HepG2 (cell line): ENCODE measurements at regions not wholly inside any gene's neighbourhood (a gene's known extent, or its start where the extent isn't known, plus 50 kb on each side); places are given as distances from the start of the nearest gene placed in this dataset.

Source experiments
- ATAC-seq: fragments of 200-7000 bp; cut with Tn5 transposase; 3 replicates; pipeline ENCODE4 v1.9.1; 2020; ENCODE audit warnings: mild to moderate bottlenecking, moderate library complexity
- BruUV-seq: library from RNA; stranded (reverse); fragments of 400-500 nt; replicated peaks from 2 replicates; lab custom pipeline; 2021; lab: Mats Ljungman, UMichigan
- CTCF ChIA-PET: fragments of 300-600 bp; formaldehyde crosslinking; extraction: SDS; loops from one replicate; lab custom pipeline; 2021; ENCODE audit warnings: low total read pairs, inconsistent platforms, low intra/inter-chr PET ratio; lab: Yijun Ruan, JAX
- POLR2A ChIA-PET: fragments of 350-600 bp; sonication (Branson Sonifier 250); formaldehyde crosslinking; loops from one replicate; lab custom pipeline; 2020; ENCODE audit warnings: antibody characterized with exemption, inconsistent platforms; lab: Yijun Ruan, JAX
- DNase-seq: peaks from one replicate; pipeline ENCODE4 v3.0.0-alpha.2; 2015; ENCODE audit warnings: low spot score
- FAIRE-seq: peaks from 3 replicates; lab custom pipeline; 2011; peaks lifted over from hg19 to GRCh38; lab: Jason Lieb, UNC
- H2AFZ ChIP-seq: one replicate; pipeline ENCODE4 v1.6.1; 2011; ENCODE audit warnings: low read length, inconsistent platforms
- H3K27ac ChIP-seq: fragments of 300-600 bp; 3 replicates; pipeline ENCODE4 v1.8.0; 2011; ENCODE audit warnings: mixed run types, mild to moderate bottlenecking, mixed read lengths, low read length, inconsistent platforms; ENCODE audit not compliant: insufficient read depth; ENCODE audit errors: extremely low read length
- H3K27me3 ChIP-seq, 2 experiments: fragments of 200-600 bp in 1 of 2; 2 replicates in 1 of 2; 3 replicates in 1 of 2; pipeline versions ENCODE4 v1.6.0 to v1.8.0; 2011; ENCODE audit warnings: low read length in 2 of 2, mild to moderate bottlenecking in 2 of 2, moderate library complexity in 2 of 2, inconsistent platforms in 1 of 2; ENCODE audit not compliant: insufficient read depth in 2 of 2, control insufficient read depth in 1 of 2
- H3K36me3 ChIP-seq, 2 experiments: fragments of 200-600 bp in 1 of 2; replicated peaks in 1 of 2; 2 replicates in 1 of 2; 3 replicates in 1 of 2; pipeline versions ENCODE4 v1.5.1 to v1.8.0; 2011; ENCODE audit warnings: low read length in 2 of 2, inconsistent platforms in 1 of 2; ENCODE audit not compliant: insufficient read depth in 2 of 2, control insufficient read depth in 1 of 2
- H3K4me1 ChIP-seq: 2 replicates; pipeline ENCODE4 v1.5.1; 2012; ENCODE audit warnings: low read length, inconsistent platforms; ENCODE audit not compliant: insufficient read depth
- H3K4me2 ChIP-seq: 2 replicates; pipeline ENCODE4 v1.6.0; 2011; ENCODE audit warnings: low read depth, low read length, inconsistent platforms
- H3K4me3 ChIP-seq, 3 experiments: fragments of 200-600 bp in 1 of 3; sonication (generic), shearing (Covaris generic) in 1 of 3; replicated peaks in 1 of 3; 2 replicates each; pipeline ENCODE4 v1.5.1; 2011 to 2016; ENCODE audit warnings: low read length in 3 of 3, inconsistent platforms in 2 of 3, low read depth in 2 of 3, mild to moderate bottlenecking in 2 of 3, control low read depth in 1 of 3, mixed read lengths in 1 of 3; ENCODE audit not compliant: insufficient read depth in 1 of 3
- H3K79me2 ChIP-seq: one replicate; pipeline ENCODE4 v1.6.1; 2011; ENCODE audit warnings: low read length, inconsistent platforms; ENCODE audit not compliant: insufficient read depth
- H3K9ac ChIP-seq: 2 replicates; pipeline ENCODE4 v1.6.0; 2011; ENCODE audit warnings: mild to moderate bottlenecking, low read depth, low read length, inconsistent platforms; ENCODE audit not compliant: insufficient read depth
- H3K9me3 ChIP-seq: 2 replicates; pipeline ENCODE4 v1.5.1; 2012; ENCODE audit warnings: mild to moderate bottlenecking, low read length
- H4K20me1 ChIP-seq: 2 replicates; pipeline ENCODE4 v1.6.0; 2011; ENCODE audit warnings: inconsistent platforms, mild to moderate bottlenecking, low read length, moderate library complexity; ENCODE audit not compliant: insufficient read depth
- CBFB ChIP-seq: sonication (generic); formaldehyde crosslinking; IDR thresholded peaks from 2 replicates; pipeline ENCODE4 v1.4.0; 2020; ENCODE audit warnings: missing genetic modification reagents
- MED8 ChIP-seq: sonication (generic); formaldehyde crosslinking; IDR thresholded peaks from 2 replicates; pipeline ENCODE4 v1.8.1; 2023; ENCODE audit warnings: mild to moderate bottlenecking, missing genetic modification reagents; ENCODE audit not compliant: insufficient replicate concordance
- TEAD3 ChIP-seq: optimal IDR thresholded peaks from 2 replicates; pipeline ENCODE3; 2016; ENCODE audit warnings: borderline replicate concordance
- YEATS2 ChIP-seq: sonication (generic); formaldehyde crosslinking; IDR thresholded peaks from 2 replicates; pipeline ENCODE4 v1.4.0; 2020; ENCODE audit warnings: missing genetic modification reagents, borderline replicate concordance
- ZBTB38 ChIP-seq: sonication (generic); formaldehyde crosslinking; IDR thresholded peaks from 2 replicates; pipeline ENCODE4 v1.5.1; 2020; ENCODE audit warnings: mild to moderate bottlenecking, missing genetic modification reagents
- ZNF83 ChIP-seq: sonication (generic); formaldehyde crosslinking; IDR thresholded peaks from 2 replicates; pipeline ENCODE4 v1.4.0; 2020; ENCODE audit warnings: missing genetic modification reagents, mild to moderate bottlenecking, borderline replicate concordance
- WGBS: methylation state at CpG from one replicate; pipeline ENCODE4 v1.1.6; 2017; ENCODE audit warnings: low lambda C conversion rate; 5-methylcytosine and 5-hydroxymethylcytosine counted together
- in situ Hi-C: cut with HindIII; loops from 2 replicates; pipeline ENCODE4 v1.10.0; 2017; ENCODE audit warnings: low pct_unique_long_range_greater_than_20kb; ENCODE audit not compliant: extremely low pct_ligation_motif_present
- intact Hi-C: fragments of 100-400 bp; cut with micrococcal nuclease; formaldehyde crosslinking; loops from one replicate; pipeline ENCODE4 v1.10.0; 2022; ENCODE audit not compliant: unreplicated experiment
- TF ChIP-seq, protein P1 (sequence below): sonication (generic); formaldehyde crosslinking; IDR thresholded peaks from 2 replicates; pipeline ENCODE4 v1.5.1; 2020; ENCODE audit warnings: mild to moderate bottlenecking, moderate library complexity, missing genetic modification reagents
- TF ChIP-seq, protein P2 (sequence below): sonication (generic); formaldehyde crosslinking; IDR thresholded peaks from 2 replicates; pipeline ENCODE4 v1.4.0; 2020; ENCODE audit warnings: mild to moderate bottlenecking, missing genetic modification reagents
- TF ChIP-seq, protein P3 (sequence below): sonication (generic); formaldehyde crosslinking; IDR thresholded peaks from 2 replicates; pipeline ENCODE4 v1.4.0; 2020; ENCODE audit warnings: missing genetic modification reagents, borderline replicate concordance
- TF ChIP-seq, protein P4 (sequence below): IDR thresholded peaks from 2 replicates; pipeline ENCODE4 v1.6.1; 2016; ENCODE audit warnings: missing compliant biosample characterization, missing genetic modification reagents, borderline replicate concordance

DNA sequence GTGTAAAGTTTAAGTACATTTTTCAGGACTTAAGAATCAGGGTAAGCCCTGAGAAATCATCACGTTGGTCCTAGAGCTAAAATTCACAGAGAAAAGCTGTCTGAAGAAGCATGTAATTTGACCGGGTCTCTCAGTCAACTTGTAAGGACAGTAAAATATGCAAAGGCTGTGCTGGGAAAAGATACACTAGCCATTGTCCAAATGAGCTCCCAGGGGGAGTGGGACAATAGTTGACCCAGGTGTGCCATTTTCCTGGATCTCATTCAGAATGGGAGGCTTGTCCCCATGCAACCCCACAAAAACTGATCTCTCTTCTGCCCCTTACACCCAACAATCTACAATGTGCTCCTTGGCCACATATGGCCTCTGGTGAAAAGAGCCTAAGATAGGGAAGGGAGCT lies 437.9 kb downstream of the KLF12 start:
- POLR2A ChIA-PET: no interaction called here
- in situ Hi-C loops: no loop called here

DNA sequence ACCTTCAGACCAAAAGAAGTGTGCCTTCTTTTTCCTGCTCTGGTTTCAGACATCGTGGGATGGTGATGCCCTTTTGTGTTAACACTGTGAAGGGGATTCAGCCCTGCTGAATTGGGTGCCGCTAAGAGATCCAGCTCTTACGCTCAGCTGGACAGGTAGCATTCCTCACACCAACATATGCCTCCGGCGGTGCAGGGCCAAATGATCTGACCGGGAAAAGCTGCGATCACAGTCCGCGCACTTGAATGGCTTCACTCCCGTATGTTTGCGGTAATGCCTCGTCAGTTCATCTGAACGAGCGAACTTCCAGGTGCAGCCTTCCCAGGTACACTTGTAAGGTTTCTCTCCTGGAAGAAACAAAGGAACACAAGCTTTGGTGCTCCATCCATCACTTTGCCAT lies 438.9 kb downstream of the KLF12 start:
- ChIA-PET CTCF (no interaction called here), POLR2A (no interaction called here)
- ATAC-seq: no peak
- H3K4me1 ChIP-seq: no peaks in the 10 kb centered on the region
- no peaks in the 10 kb centered on the region for H3K9me3 ChIP-seq
- intact Hi-C loops (no loop called here), in situ Hi-C loops (no loop called here)
- no peak for FAIRE-seq
- H3K27ac ChIP-seq: no peak overlapping the region
- no peaks in the 10 kb centered on the region for H4K20me1 ChIP-seq
- no peak overlapping the region for H2AFZ ChIP-seq
- TF ChIP-seq, protein P1, sequence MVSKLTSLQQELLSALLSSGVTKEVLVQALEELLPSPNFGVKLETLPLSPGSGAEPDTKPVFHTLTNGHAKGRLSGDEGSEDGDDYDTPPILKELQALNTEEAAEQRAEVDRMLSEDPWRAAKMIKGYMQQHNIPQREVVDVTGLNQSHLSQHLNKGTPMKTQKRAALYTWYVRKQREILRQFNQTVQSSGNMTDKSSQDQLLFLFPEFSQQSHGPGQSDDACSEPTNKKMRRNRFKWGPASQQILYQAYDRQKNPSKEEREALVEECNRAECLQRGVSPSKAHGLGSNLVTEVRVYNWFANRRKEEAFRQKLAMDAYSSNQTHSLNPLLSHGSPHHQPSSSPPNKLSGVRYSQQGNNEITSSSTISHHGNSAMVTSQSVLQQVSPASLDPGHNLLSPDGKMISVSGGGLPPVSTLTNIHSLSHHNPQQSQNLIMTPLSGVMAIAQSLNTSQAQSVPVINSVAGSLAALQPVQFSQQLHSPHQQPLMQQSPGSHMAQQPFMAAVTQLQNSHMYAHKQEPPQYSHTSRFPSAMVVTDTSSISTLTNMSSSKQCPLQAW: no peak
- TF ChIP-seq ZNF83 (CRISPR knock-in tag): no peak
- TF ChIP-seq, protein P2, sequence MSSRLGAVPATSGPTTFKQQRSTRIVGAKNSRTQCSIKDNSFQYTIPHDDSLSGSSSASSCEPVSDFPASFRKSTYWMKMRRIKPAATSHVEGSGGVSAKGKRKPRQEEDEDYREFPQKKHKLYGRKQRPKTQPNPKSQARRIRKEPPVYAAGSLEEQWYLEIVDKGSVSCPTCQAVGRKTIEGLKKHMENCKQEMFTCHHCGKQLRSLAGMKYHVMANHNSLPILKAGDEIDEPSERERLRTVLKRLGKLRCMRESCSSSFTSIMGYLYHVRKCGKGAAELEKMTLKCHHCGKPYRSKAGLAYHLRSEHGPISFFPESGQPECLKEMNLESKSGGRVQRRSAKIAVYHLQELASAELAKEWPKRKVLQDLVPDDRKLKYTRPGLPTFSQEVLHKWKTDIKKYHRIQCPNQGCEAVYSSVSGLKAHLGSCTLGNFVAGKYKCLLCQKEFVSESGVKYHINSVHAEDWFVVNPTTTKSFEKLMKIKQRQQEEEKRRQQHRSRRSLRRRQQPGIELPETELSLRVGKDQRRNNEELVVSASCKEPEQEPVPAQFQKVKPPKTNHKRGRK: no peak
- no peak for TF ChIP-seq ZBTB38 (CRISPR knock-in tag)
- no peak for TF ChIP-seq MED8
- TF ChIP-seq, protein P3, sequence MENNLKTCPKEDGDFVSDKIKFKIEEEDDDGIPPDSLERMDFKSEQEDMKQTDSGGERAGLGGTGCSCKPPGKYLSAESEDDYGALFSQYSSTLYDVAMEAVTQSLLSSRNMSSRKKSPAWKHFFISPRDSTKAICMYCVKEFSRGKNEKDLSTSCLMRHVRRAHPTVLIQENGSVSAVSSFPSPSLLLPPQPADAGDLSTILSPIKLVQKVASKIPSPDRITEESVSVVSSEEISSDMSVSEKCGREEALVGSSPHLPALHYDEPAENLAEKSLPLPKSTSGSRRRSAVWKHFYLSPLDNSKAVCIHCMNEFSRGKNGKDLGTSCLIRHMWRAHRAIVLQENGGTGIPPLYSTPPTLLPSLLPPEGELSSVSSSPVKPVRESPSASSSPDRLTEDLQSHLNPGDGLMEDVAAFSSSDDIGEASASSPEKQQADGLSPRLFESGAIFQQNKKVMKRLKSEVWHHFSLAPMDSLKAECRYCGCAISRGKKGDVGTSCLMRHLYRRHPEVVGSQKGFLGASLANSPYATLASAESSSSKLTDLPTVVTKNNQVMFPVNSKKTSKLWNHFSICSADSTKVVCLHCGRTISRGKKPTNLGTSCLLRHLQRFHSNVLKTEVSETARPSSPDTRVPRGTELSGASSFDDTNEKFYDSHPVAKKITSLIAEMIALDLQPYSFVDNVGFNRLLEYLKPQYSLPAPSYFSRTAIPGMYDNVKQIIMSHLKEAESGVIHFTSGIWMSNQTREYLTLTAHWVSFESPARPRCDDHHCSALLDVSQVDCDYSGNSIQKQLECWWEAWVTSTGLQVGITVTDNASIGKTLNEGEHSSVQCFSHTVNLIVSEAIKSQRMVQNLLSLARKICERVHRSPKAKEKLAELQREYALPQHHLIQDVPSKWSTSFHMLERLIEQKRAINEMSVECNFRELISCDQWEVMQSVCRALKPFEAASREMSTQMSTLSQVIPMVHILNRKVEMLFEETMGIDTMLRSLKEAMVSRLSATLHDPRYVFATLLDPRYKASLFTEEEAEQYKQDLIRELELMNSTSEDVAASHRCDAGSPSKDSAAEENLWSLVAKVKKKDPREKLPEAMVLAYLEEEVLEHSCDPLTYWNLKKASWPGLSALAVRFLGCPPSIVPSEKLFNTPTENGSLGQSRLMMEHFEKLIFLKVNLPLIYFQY (CRISPR knock-in tag): no peak
- TF ChIP-seq, protein P4, sequence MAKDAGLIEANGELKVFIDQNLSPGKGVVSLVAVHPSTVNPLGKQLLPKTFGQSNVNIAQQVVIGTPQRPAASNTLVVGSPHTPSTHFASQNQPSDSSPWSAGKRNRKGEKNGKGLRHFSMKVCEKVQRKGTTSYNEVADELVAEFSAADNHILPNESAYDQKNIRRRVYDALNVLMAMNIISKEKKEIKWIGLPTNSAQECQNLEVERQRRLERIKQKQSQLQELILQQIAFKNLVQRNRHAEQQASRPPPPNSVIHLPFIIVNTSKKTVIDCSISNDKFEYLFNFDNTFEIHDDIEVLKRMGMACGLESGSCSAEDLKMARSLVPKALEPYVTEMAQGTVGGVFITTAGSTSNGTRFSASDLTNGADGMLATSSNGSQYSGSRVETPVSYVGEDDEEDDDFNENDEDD (CRISPR knock-in tag): no peak
- TF ChIP-seq TEAD3 (CRISPR knock-in tag): no peak
- DNase-seq: no peak
- H3K9ac ChIP-seq: no peak overlapping the region
- no TSS peak for BruUV-seq
- H3K27me3 ChIP-seq: no peaks in the 10 kb centered on the region
- no peak overlapping the region for H3K4me3 ChIP-seq
- no peaks in the 10 kb centered on the region for H3K79me2 ChIP-seq
- 85% methylated on average over 9 of the region's 14 CpGs for WGBS
- H3K4me2 ChIP-seq: no peak overlapping the region
- H3K36me3 ChIP-seq: no peaks in the 10 kb centered on the region

More for the DNA sequence above, 437.9 kb downstream of the KLF12 start:
- CTCF ChIA-PET: no interaction called here
- WGBS: 49% methylated on average over 2 of the region's 2 CpGs
- no peak for ATAC-seq
- H3K36me3 ChIP-seq: no peaks in the 10 kb centered on the region
- TF ChIP-seq YEATS2 (CRISPR knock-in tag): no peak
- TF ChIP-seq CBFB (CRISPR knock-in tag): no peak
- H3K4me1 ChIP-seq: no peaks in the 10 kb centered on the region
- no peak overlapping the region for H3K27ac ChIP-seq
- H3K4me2 ChIP-seq: no peak overlapping the region
- no peak overlapping the region for H3K9ac ChIP-seq
- BruUV-seq: no TSS peak
- no peak for DNase-seq
- H2AFZ ChIP-seq: no peak overlapping the region
- no peak overlapping the region for H3K4me3 ChIP-seq
- FAIRE-seq: no peak
- no peaks in the 10 kb centered on the region for H4K20me1 ChIP-seq
- no peaks in the 10 kb centered on the region for H3K79me2 ChIP-seq
- intact Hi-C loops: no loop called here
- no peaks in the 10 kb centered on the region for H3K9me3 ChIP-seq
- no peaks in the 10 kb centered on the region for H3K27me3 ChIP-seq
